Gastrocnemius medialis (tissue), 4 donors: ENCODE measurements at regions not wholly inside any gene's neighbourhood (a gene's known extent, or its start where the extent isn't known, plus 50 kb on each side); places are given as distances from the start of the nearest gene placed in this dataset.

ENCODE experiments used
- ATAC-seq, 2 donors: fragments of 150-250 bp; one replicate each; pipeline ENCODE4 v1.9.1; 2016
- DNase-seq, 2 donors: peaks; one replicate each; pipeline ENCODE4 v3.0.0-alpha.2; 2019
- H3K27ac ChIP-seq, 4 donors: fragments of 200-600 bp; sonication (generic); 1 replicate in 1 of 4; 2 replicates in 3 of 4; pipeline ENCODE4 v1.5.1; 2016 to 2018; ENCODE audit warnings: mild to moderate bottlenecking in 2 of 4, moderate library complexity in 1 of 4
- H3K27me3 ChIP-seq, 3 donors: fragments of 200-600 bp; sonication (generic) in 2 of 3; 1 replicate in 1 of 3; 2 replicates in 2 of 3; pipeline versions ENCODE4 v1.5.1 to v1.6.0; 2016 to 2019; ENCODE audit warnings: mild to moderate bottlenecking in 1 of 3, moderate library complexity in 1 of 3
- H3K36me3 ChIP-seq, 2 donors: fragments of 200-600 bp; sonication (generic) in 1 of 2; one replicate each; pipeline ENCODE4 v1.5.1; 2017 to 2018
- H3K4me1 ChIP-seq, 2 donors: fragments of 200-600 bp; sonication (generic) in 1 of 2; one replicate each; pipeline ENCODE4 v1.5.1; 2016 to 2017; ENCODE audit warnings: mild to moderate bottlenecking in 2 of 2
- H3K4me3 ChIP-seq, 4 donors: fragments of 200-600 bp; sonication (generic) in 3 of 4; 1 replicate in 1 of 4; 2 replicates in 3 of 4; pipeline ENCODE4 v1.5.1; 2016 to 2019; ENCODE audit warnings: mild to moderate bottlenecking in 2 of 4
- H3K9me3 ChIP-seq, 3 donors: fragments of 200-600 bp; sonication (generic) in 2 of 3; 1 replicate in 1 of 3; 2 replicates in 2 of 3; pipeline ENCODE4 v1.5.1; 2016 to 2019
- POLR2A ChIP-seq, 2 donors: fragments of 450-650 bp; IDR thresholded peaks; one replicate each; pipeline ENCODE4 v1.6.1; 2017; ENCODE audit warnings: antibody characterized with exemption in 2 of 2, mild to moderate bottlenecking in 2 of 2, moderate library complexity in 2 of 2
- in situ Hi-C, 4 donors: fragments of 200-750 bp; cut with MboI; loops; one replicate each; pipeline versions ENCODE4 v1.15.0 to v1.8.0; 2017; ENCODE audit warnings: low sequenced_read_pairs in 4 of 4
- intact Hi-C: fragments of 100-400 bp; cut with DNase I; formaldehyde crosslinking; loops from one replicate; pipeline ENCODE4 v1.15.1; 2023; ENCODE audit warnings: low total_unique reads
- TF ChIP-seq, protein P1 (sequence below), 5 experiments: fragments of 450-650 bp in 3 of 5; fragments of 200-600 bp in 2 of 5; sonication (generic) in 2 of 5; IDR thresholded peaks in 4 of 5; conservative IDR thresholded peaks in 1 of 5; 1 replicate in 4 of 5; 2 replicates in 1 of 5; pipeline ENCODE4 v1.5.1; 2016 to 2019; ENCODE audit warnings: antibody characterized with exemption in 5 of 5, mild to moderate bottlenecking in 3 of 5, moderate library complexity in 3 of 5

DNA sequence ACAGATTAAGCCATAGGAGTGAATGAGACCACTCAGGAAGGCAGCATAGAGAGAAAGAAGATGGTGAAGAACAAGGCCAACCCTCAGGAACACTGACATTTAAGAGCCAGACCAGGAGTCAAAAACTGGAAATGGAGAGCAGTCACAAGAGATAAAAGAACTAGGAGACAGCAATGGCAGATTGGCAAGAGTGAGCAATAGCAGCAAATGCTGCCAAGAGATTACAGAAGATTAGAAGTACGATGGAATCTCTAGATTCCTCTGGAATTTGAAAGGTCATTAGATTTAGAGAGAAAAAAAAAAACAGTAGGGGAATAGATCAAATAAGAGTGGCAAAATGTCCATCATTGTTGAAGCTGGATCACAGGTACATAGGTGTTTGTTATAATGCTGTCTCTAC lies 73.4 kb upstream of the SLC44A1 start:
- H3K4me1 ChIP-seq, result no peaks in the 10 kb centered on the region
- ATAC-seq (no peak), DNase-seq (no peak)
- intact Hi-C loops, result no loop called here
- no peaks in the 10 kb centered on the region for H3K36me3 ChIP-seq
- H3K4me3 ChIP-seq, result no peak overlapping the region
- in situ Hi-C loops, result no loop called here
- no peaks in the 10 kb centered on the region for H3K9me3 ChIP-seq
- no peak overlapping the region for H3K27ac ChIP-seq
- H3K27me3 ChIP-seq, result no peaks in the 10 kb centered on the region
- TF ChIP-seq POLR2A (IDR thresholded peaks at IDR 0.05), result no peak
- TF ChIP-seq, protein P1, sequence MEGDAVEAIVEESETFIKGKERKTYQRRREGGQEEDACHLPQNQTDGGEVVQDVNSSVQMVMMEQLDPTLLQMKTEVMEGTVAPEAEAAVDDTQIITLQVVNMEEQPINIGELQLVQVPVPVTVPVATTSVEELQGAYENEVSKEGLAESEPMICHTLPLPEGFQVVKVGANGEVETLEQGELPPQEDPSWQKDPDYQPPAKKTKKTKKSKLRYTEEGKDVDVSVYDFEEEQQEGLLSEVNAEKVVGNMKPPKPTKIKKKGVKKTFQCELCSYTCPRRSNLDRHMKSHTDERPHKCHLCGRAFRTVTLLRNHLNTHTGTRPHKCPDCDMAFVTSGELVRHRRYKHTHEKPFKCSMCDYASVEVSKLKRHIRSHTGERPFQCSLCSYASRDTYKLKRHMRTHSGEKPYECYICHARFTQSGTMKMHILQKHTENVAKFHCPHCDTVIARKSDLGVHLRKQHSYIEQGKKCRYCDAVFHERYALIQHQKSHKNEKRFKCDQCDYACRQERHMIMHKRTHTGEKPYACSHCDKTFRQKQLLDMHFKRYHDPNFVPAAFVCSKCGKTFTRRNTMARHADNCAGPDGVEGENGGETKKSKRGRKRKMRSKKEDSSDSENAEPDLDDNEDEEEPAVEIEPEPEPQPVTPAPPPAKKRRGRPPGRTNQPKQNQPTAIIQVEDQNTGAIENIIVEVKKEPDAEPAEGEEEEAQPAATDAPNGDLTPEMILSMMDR (IDR thresholded peaks at IDR 0.05 in 4 of 5, conservative IDR thresholded peaks at IDR 0.05 in 1 of 5), result no peak

DNA sequence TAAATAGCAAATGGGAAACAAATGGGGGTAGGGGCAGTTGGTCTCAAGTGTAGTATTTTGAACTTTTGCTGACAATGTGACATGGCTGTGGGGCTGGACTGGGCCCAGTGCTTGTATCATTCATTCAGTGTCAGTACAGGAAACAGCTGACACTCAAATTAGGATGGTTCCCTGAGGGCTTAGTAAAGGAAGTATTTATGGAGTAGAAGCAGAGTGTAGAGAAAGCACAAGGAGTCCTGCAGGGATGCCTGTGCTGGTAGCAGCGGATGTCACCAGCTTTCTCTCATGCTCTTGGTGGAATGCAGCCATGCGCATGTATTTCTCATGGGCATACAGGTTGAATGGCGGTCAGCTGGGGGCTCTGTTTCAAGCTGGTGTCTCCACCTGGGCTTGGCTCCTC lies 72.9 kb upstream of the SLC44A1 start:
- intact Hi-C loops, result no loop called here
- ATAC-seq, result no peak
- TF ChIP-seq, protein P1 (IDR thresholded peaks at IDR 0.05 in 4 of 5, conservative IDR thresholded peaks at IDR 0.05 in 1 of 5), result no peak
- TF ChIP-seq POLR2A (IDR thresholded peaks at IDR 0.05), result no peak
- Histone ChIP-seq H3K27me3 (no peaks in the 10 kb centered on the region), H3K4me1 (no peaks in the 10 kb centered on the region), H3K9me3 (no peaks in the 10 kb centered on the region), H3K36me3 (no peaks in the 10 kb centered on the region), H3K27ac (no peak overlapping the region), H3K4me3 (no peak overlapping the region)
- DNase-seq, result no peak
- in situ Hi-C loops, result no loop called here

DNA sequence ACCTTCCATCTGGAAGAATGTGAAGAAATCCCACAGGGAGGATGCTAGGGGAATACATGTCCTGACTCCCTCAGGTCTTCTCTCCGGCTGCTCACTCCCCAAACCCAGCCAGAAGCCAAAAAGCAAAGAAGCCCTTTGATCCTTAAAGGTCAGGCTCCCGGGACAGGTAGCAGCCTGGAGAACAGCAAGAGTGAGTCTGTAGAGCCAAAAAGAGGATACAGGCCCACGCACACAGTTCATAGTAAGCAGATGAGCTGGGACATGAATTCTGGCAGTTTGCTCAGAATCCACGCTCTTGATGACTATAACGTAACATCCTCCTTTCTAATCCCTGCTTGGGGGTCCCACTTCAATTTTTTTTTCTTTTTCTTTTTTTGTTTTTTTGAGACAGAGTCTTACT lies 72.0 kb upstream of the SLC44A1 start:
- in situ Hi-C loops (no loop called here), intact Hi-C loops (no loop called here)
- Histone ChIP-seq H3K27ac (no peak overlapping the region), H3K9me3 (no peaks in the 10 kb centered on the region), H3K4me3 (no peak overlapping the region), H3K36me3 (no peaks in the 10 kb centered on the region), H3K4me1 (no peaks in the 10 kb centered on the region), H3K27me3 (no peaks in the 10 kb centered on the region)
- DNase-seq, result no peak
- TF ChIP-seq, protein P1 (IDR thresholded peaks at IDR 0.05 in 4 of 5, conservative IDR thresholded peaks at IDR 0.05 in 1 of 5), result no peak
- no peak for TF ChIP-seq POLR2A (IDR thresholded peaks at IDR 0.05)
- ATAC-seq, result no peak

DNA sequence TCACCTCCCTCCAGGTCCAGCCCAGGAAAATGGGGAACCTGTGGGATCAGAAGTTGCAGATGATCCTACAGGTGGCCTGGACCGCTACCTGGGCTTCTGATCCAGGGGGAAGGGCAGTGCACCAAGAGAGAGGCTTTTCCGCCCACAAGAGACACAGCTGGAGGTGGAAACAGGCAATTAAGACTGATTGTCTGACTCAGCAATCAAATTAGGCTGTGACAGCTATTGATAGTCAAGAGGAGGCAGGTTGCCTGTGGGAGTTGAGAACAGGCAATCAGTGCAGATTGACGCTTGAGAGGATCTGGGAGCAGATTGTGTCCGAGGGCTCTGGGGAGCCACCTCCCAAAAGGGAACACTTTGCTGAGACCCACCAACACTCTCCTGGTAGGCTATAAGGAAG lies 71.1 kb upstream of the SLC44A1 start:
- intact Hi-C loops (no loop called here), in situ Hi-C loops (no loop called here)
- no peaks in the 10 kb centered on the region for H3K9me3 ChIP-seq
- DNase-seq (no peak), ATAC-seq (no peak)
- H3K4me1 ChIP-seq, result no peaks in the 10 kb centered on the region
- TF ChIP-seq, protein P1 (IDR thresholded peaks at IDR 0.05 in 4 of 5, conservative IDR thresholded peaks at IDR 0.05 in 1 of 5), result no peak
- TF ChIP-seq POLR2A (IDR thresholded peaks at IDR 0.05), result no peak
- no peaks in the 10 kb centered on the region for H3K36me3 ChIP-seq
- H3K4me3 ChIP-seq, result no peak overlapping the region
- H3K27me3 ChIP-seq, result no peaks in the 10 kb centered on the region
- no peak overlapping the region for H3K27ac ChIP-seq

DNA sequence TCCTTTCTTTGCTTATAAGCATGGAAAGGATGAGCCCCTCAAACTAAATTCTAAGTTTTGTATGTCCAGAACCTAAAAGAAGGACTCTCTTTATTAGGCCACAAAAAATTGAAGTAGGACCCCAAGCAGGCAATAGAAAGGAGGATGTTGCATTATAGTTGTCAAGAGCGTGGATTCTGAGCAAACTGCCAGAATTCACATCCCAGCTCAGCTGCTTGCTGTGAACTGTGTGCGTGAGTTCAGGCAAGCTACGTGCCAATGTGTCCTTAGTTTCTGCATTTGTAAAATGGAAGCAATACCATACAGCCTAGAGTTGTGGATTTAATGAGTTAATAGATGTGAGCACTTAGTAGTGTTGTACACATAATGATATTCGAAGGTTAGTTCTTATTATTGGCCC lies 70.6 kb upstream of the SLC44A1 start:
- H3K4me1 ChIP-seq, result no peaks in the 10 kb centered on the region
- H3K36me3 ChIP-seq, result no peaks in the 10 kb centered on the region
- ATAC-seq (no peak), DNase-seq (no peak)
- intact Hi-C loops (no loop called here), in situ Hi-C loops (no loop called here)
- no peak overlapping the region for H3K4me3 ChIP-seq
- H3K9me3 ChIP-seq, result no peaks in the 10 kb centered on the region
- TF ChIP-seq, protein P1 (IDR thresholded peaks at IDR 0.05 in 4 of 5, conservative IDR thresholded peaks at IDR 0.05 in 1 of 5), result no peak
- TF ChIP-seq POLR2A (IDR thresholded peaks at IDR 0.05), result no peak
- H3K27ac ChIP-seq, result no peak overlapping the region
- H3K27me3 ChIP-seq, result no peaks in the 10 kb centered on the region
